BLaER1 (cell line): ENCODE measurements at regions not wholly inside any gene's neighbourhood (a gene's known extent, or its start where the extent isn't known, plus 50 kb on each side); places are given as distances from the start of the nearest gene placed in this dataset.
"Not testable (repeated sequence)": the region's sequence is repeated elsewhere in the genome, so short reads cannot be mapped to it uniquely, and the experiment has no call there.

Experiments used
- H3K27ac ChIP-seq: shearing (Covaris generic); formaldehyde crosslinking; 2 replicates; pipeline ENCODE4 v1.8.1; 2022
- H3K27me3 ChIP-seq: shearing (Covaris generic); formaldehyde crosslinking; 2 replicates; pipeline ENCODE4 v1.8.1; 2022
- H3K36me3 ChIP-seq: shearing (Covaris generic); formaldehyde crosslinking; 2 replicates; pipeline ENCODE4 v1.8.1; 2022
- H3K4me1 ChIP-seq: shearing (Covaris generic); formaldehyde crosslinking; 2 replicates; pipeline ENCODE4 v1.8.1; 2022
- H3K4me2 ChIP-seq: shearing (Covaris generic); formaldehyde crosslinking; 2 replicates; pipeline ENCODE4 v1.8.1; 2022
- H3K4me3 ChIP-seq: shearing (Covaris generic); formaldehyde crosslinking; 2 replicates; pipeline ENCODE4 v1.8.1; 2022
- H3K9ac ChIP-seq: shearing (Covaris generic); formaldehyde crosslinking; 2 replicates; pipeline ENCODE4 v1.8.1; 2022
- H3K9me3 ChIP-seq: shearing (Covaris generic); formaldehyde crosslinking; 2 replicates; pipeline ENCODE4 v1.8.1; 2022
- H4K20me1 ChIP-seq: shearing (Covaris generic); formaldehyde crosslinking; 2 replicates; pipeline ENCODE4 v1.8.1; 2022

GRCh38 chr4:9110700-9111099, 59.5 kb upstream of the FAM90A26 start:
- not testable (repeated sequence) for H3K9ac ChIP-seq, H4K20me1 ChIP-seq, H3K27me3 ChIP-seq, H3K27ac ChIP-seq, H3K36me3 ChIP-seq, H3K4me1 ChIP-seq, H3K4me2 ChIP-seq, H3K9me3 ChIP-seq, H3K4me3 ChIP-seq

- H3K4me2 ChIP-seq, H4K20me1 ChIP-seq, H3K4me3 ChIP-seq, H3K9me3 ChIP-seq, H3K27me3 ChIP-seq, H3K36me3 ChIP-seq, H3K4me1 ChIP-seq, H3K27ac ChIP-seq, H3K9ac ChIP-seq: not testable (repeated sequence)
Observed at GRCh38 chr4:9103148-9103524, 67.1 kb upstream of the FAM90A26 start.

GRCh38 chr4:9102471-9103147, 67.6 kb upstream of the FAM90A26 start:
- not testable (repeated sequence) for H3K4me3 ChIP-seq, H4K20me1 ChIP-seq, H3K27me3 ChIP-seq, H3K9me3 ChIP-seq, H3K9ac ChIP-seq, H3K27ac ChIP-seq, H3K4me2 ChIP-seq, H3K36me3 ChIP-seq, H3K4me1 ChIP-seq

- not testable (repeated sequence) for H3K4me1 ChIP-seq, H3K9ac ChIP-seq, H4K20me1 ChIP-seq, H3K4me2 ChIP-seq, H3K27me3 ChIP-seq, H3K27ac ChIP-seq, H3K4me3 ChIP-seq, H3K36me3 ChIP-seq
- peaks cover 13% of the 10 kb centered on the region for H3K9me3 ChIP-seq
Observed at GRCh38 chr4:9096330-9096729, 73.9 kb upstream of the FAM90A26 start.

- H4K20me1 ChIP-seq, H3K4me1 ChIP-seq, H3K27me3 ChIP-seq, H3K27ac ChIP-seq, H3K9ac ChIP-seq, H3K4me3 ChIP-seq, H3K4me2 ChIP-seq, H3K9me3 ChIP-seq, H3K36me3 ChIP-seq: not testable (repeated sequence)
Observed at GRCh38 chr4:9078796-9079195, 91.4 kb upstream of the FAM90A26 start.

- not testable (repeated sequence) for H3K4me3 ChIP-seq, H3K9ac ChIP-seq, H3K36me3 ChIP-seq, H3K27me3 ChIP-seq, H4K20me1 ChIP-seq, H3K4me2 ChIP-seq, H3K27ac ChIP-seq, H3K9me3 ChIP-seq, H3K4me1 ChIP-seq
Observed at GRCh38 chr4:9076974-9077373, 93.2 kb upstream of the FAM90A26 start.

- H3K9me3 ChIP-seq, H3K27me3 ChIP-seq, H3K4me1 ChIP-seq, H3K4me2 ChIP-seq, H3K9ac ChIP-seq, H3K36me3 ChIP-seq, H4K20me1 ChIP-seq, H3K27ac ChIP-seq, H3K4me3 ChIP-seq: not testable (repeated sequence)
Observed at GRCh38 chr4:9076486-9076885, 93.7 kb upstream of the FAM90A26 start.

- H3K9me3 ChIP-seq, H3K4me3 ChIP-seq, H3K36me3 ChIP-seq, H4K20me1 ChIP-seq, H3K4me2 ChIP-seq, H3K4me1 ChIP-seq, H3K27me3 ChIP-seq, H3K9ac ChIP-seq, H3K27ac ChIP-seq: not testable (repeated sequence)
Observed at GRCh38 chr4:9073371-9073770, 96.8 kb upstream of the FAM90A26 start.

GRCh38 chr4:9072521-9073220, 97.5 kb upstream of the FAM90A26 start:
- not testable (repeated sequence) for H3K4me3 ChIP-seq, H3K36me3 ChIP-seq, H3K4me1 ChIP-seq, H4K20me1 ChIP-seq, H3K4me2 ChIP-seq, H3K9ac ChIP-seq, H3K9me3 ChIP-seq, H3K27ac ChIP-seq, H3K27me3 ChIP-seq

- H3K9me3 ChIP-seq, result peaks cover 15% of the 10 kb centered on the region
- H3K27ac ChIP-seq, H3K4me2 ChIP-seq, H3K27me3 ChIP-seq, H3K9ac ChIP-seq, H4K20me1 ChIP-seq, H3K36me3 ChIP-seq, H3K4me3 ChIP-seq, H3K4me1 ChIP-seq: not testable (repeated sequence)
Observed at GRCh38 chr4:9067923-9068322, 102.3 kb upstream of the FAM90A26 start.

- not testable (repeated sequence) for H3K27me3 ChIP-seq, H3K9ac ChIP-seq, H3K27ac ChIP-seq, H3K4me3 ChIP-seq, H3K4me1 ChIP-seq, H4K20me1 ChIP-seq, H3K36me3 ChIP-seq, H3K4me2 ChIP-seq
- H3K9me3 ChIP-seq, result peaks cover 20% of the 10 kb centered on the region
Observed at GRCh38 chr4:9063612-9064011, 106.6 kb upstream of the FAM90A26 start.

- not testable (repeated sequence) for H3K4me1 ChIP-seq, H3K27ac ChIP-seq, H3K27me3 ChIP-seq, H3K36me3 ChIP-seq, H3K9me3 ChIP-seq, H4K20me1 ChIP-seq, H3K4me2 ChIP-seq, H3K4me3 ChIP-seq, H3K9ac ChIP-seq
Observed at GRCh38 chr4:9024866-9025265, 145.3 kb upstream of the FAM90A26 start.

- not testable (repeated sequence) for H3K36me3 ChIP-seq, H3K4me3 ChIP-seq, H3K4me2 ChIP-seq, H3K9me3 ChIP-seq, H4K20me1 ChIP-seq, H3K27ac ChIP-seq, H3K27me3 ChIP-seq, H3K4me1 ChIP-seq, H3K9ac ChIP-seq
Observed at GRCh38 chr4:9009792-9010191, 138.2 kb upstream of the HMX1 start.

GRCh38 chr4:9008407-9008806, 136.8 kb upstream of the HMX1 start:
- not testable (repeated sequence) for H3K4me1 ChIP-seq, H4K20me1 ChIP-seq, H3K9ac ChIP-seq, H3K27me3 ChIP-seq, H3K4me3 ChIP-seq, H3K27ac ChIP-seq, H3K9me3 ChIP-seq, H3K4me2 ChIP-seq, H3K36me3 ChIP-seq

GRCh38 chr4:9001153-9001552, 129.5 kb upstream of the HMX1 start:
- not testable (repeated sequence) for H4K20me1 ChIP-seq, H3K27ac ChIP-seq, H3K9me3 ChIP-seq, H3K4me1 ChIP-seq, H3K36me3 ChIP-seq, H3K27me3 ChIP-seq
- Histone ChIP-seq H3K4me2 (peak overlapping the region; percentile 91), H3K4me3 (peak overlapping the region; percentile 65), H3K9ac (peak overlapping the region; percentile 75; the same call in 1 of the 2 replicates)
